ENCODE measurements at regions not wholly inside any gene's neighbourhood (a gene's known extent, or its start where the extent isn't known, plus 50 kb on each side); places are given as distances from the start of the nearest gene placed in this dataset.

DNA sequence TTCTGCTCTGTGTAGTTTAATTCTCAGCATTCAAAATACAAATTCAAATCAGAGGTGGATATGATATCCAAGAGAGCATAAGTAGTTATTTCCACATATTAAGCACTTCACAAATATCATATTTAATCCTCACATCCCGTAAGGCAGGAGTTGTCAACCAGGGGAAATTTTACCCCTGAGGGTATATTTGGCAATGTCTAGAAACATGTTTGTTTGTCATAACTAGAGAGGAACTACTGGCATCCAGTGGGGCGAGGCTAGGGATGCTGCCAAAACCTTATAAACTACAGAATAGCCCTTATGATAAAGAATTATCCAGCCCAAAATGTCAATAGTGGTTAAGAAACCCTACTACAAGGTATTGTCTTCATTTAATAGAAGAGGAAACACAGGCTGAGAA, 619.4 kb downstream of the SLCO4C1 start:
- TF ChIP-seq TARDBP (IDR thresholded peaks at IDR 0.05) (no peak), CTBP1 (IDR thresholded peaks at IDR 0.05; ENCODE audit: borderline replicate concordance) (no peak), ELF4 (IDR thresholded peaks at IDR 0.05) (no peak), L3MBTL2 (conservative IDR thresholded peaks at IDR 0.05) (no peak)

Data from HEK293T (cell line).